ENCODE measurements at regions not wholly inside any gene's neighbourhood (a gene's known extent, or its start where the extent isn't known, plus 50 kb on each side); places are given as distances from the start of the nearest gene placed in this dataset.

- TF ChIP-seq, protein P1, sequence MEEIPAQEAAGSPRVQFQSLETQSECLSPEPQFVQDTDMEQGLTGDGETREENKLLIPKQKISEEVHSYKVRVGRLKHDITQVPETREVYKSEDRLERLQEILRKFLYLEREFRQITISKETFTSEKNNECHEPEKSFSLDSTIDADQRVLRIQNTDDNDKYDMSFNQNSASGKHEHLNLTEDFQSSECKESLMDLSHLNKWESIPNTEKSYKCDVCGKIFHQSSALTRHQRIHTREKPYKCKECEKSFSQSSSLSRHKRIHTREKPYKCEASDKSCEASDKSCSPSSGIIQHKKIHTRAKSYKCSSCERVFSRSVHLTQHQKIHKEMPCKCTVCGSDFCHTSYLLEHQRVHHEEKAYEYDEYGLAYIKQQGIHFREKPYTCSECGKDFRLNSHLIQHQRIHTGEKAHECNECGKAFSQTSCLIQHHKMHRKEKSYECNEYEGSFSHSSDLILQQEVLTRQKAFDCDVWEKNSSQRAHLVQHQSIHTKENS (CRISPR knock-in tag; IDR thresholded peaks at IDR 0.05), result no peak
Observed at GRCh38 chr12:75711271-75711670, 199.9 kb upstream of the KRR1 start (continued).

DNA sequence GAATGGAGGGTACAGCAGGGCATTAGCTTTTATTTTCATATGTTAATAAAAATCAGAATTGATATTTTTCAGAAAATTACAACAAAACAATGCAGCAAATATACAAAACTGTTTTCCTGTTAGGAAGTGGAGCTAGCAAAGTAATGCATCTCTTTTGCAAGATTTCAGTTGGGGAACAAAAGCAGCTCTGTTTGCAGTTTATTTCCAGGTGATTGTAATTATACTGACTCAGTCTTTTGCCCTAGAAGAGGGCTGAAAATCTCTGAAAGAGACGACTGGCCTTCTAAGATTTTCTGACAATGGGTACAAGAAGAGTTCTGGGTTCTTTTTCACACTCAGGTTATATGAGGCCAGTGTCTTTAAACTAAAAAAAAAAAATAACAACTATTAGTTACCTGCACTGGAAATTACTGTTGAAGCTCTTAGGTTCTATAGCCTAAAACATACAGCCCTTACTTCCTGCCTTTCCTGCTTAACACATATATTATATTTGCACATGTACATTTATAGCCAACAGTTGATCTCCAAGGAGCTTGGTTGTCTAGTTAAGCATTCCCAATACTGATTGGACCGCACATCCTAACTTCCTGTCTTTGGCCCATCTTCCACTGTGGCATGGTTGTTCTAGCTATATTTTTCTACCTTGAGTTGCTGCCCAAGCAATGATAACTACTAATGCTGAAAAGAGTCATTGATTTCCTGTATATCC is 199.1 kb upstream of the KRR1 start:
- ChIA-PET POLR2A (interaction anchor here (0.6 kb wide), 1 partner anchor 343 kb away, joined by 3 read pairs; no protein-coding TSS in a partner anchor), CTCF (ENCODE audit: low intra/inter-chr PET ratio) (no interaction called here)
- H2AFZ ChIP-seq (ENCODE audit: low read depth, low read length), result no peak overlapping the region; the same call in 1 of the 2 replicates
- FAIRE-seq (no peak), ATAC-seq (no peak), DNase-seq (ENCODE audit: extremely low read depth in 1 of 4, low spot score in 3 of 4) (no peak)
- H3K36me3 ChIP-seq (ENCODE audit: control insufficient read depth, insufficient read depth, low read length), result no peaks in the 10 kb centered on the region
- 17% methylated on average over 2 of the region's 2 CpGs for WGBS (ENCODE audit: insufficient coverage, low coverage, missing lambda C conversion rate)
- H3K9me3 ChIP-seq (replicated peaks; ENCODE audit: control insufficient read depth, insufficient read depth, low read depth, low read length), result no peaks in the 10 kb centered on the region
- no peak overlapping the region for H3K9ac ChIP-seq (ENCODE audit: insufficient read depth in 1 of 2, low read depth in 2 of 2, low read length in 2 of 2)
- H3K9me1 ChIP-seq (ENCODE audit: control insufficient read depth, insufficient read depth, low read length), result no peaks in the 10 kb centered on the region
- in situ Hi-C loops (cut with MboI) (no loop called here), intact Hi-C loops (cut with micrococcal nuclease) (no loop called here)
- no peak overlapping the region for H3K27ac ChIP-seq (ENCODE audit: extremely low read depth, low read depth, low read length)
- no peaks in the 10 kb centered on the region for H4K20me1 ChIP-seq (replicated peaks; ENCODE audit: control insufficient read depth, insufficient read depth, low read length)
- no TSS peak for BruUV-seq (replicated peaks)
- no peak overlapping the region for H3K4me3 ChIP-seq
- H3K79me2 ChIP-seq (ENCODE audit: control insufficient read depth, insufficient read depth, low read length), result no peaks in the 10 kb centered on the region
- H3K27me3 ChIP-seq (ENCODE audit: control insufficient read depth in 2 of 2, insufficient read depth in 2 of 2, low read length in 2 of 2), result no peaks in the 10 kb centered on the region
- H3K4me2 ChIP-seq (ENCODE audit: insufficient read depth, low read length), result no peak overlapping the region
- peaks cover 3 to 18% of the 10 kb centered on the region in 2 experiments; a peak in 4 of 5 replicates for H3K4me1 ChIP-seq (replicated peaks in 1 of 2; ENCODE audit: control insufficient read depth in 2 of 2, insufficient read depth in 2 of 2, low read length in 2 of 2)
- TF ChIP-seq SPI1 (IDR thresholded peaks at IDR 0.05; ENCODE audit: borderline replicate concordance, low read depth, low read length) (no peak), ZNF324 (CRISPR knock-in tag; IDR thresholded peaks at IDR 0.05) (no peak), SMARCC2 (IDR thresholded peaks at IDR 0.05; ENCODE audit: low read depth) (no peak), ZNF561 (CRISPR knock-in tag; conservative IDR thresholded peaks at IDR 0.05) (no peak), FOXA1 (IDR thresholded peaks at IDR 0.05; ENCODE audit: borderline replicate concordance) (no peak), FOXP1 (CRISPR knock-in tag; IDR thresholded peaks at IDR 0.05) (no peak), SAFB2 (IDR thresholded peaks at IDR 0.05; ENCODE audit: borderline replicate concordance, low read depth, low read length, severe bottlenecking) (no peak), KDM1A (IDR thresholded peaks at IDR 0.05) (no peak), ELF4 (CRISPR knock-in tag; IDR thresholded peaks at IDR 0.05) (no peak), XRCC3 (IDR thresholded peaks at IDR 0.05) (no peak), ZNF583 (CRISPR knock-in tag; IDR thresholded peaks at IDR 0.05) (no peak), NR2C1 (IDR thresholded peaks at IDR 0.05) (no peak), NR2C1 (tag; IDR thresholded peaks at IDR 0.05) (no peak), POLR3G (IDR thresholded peaks at IDR 0.05; ENCODE audit: extremely low read depth, insufficient read length, insufficient replicate concordance) (no peak), ZSCAN32 (CRISPR knock-in tag; IDR thresholded peaks at IDR 0.05) (no peak), ZNF3 (CRISPR knock-in tag; IDR thresholded peaks at IDR 0.05) (no peak), ZNF431 (CRISPR knock-in tag; IDR thresholded peaks at IDR 0.05) (no peak), MYC (IDR thresholded peaks at IDR 0.05; ENCODE audit: low read depth, low read length) (no peak), MYC (CRISPR knock-in tag; IDR thresholded peaks at IDR 0.05; ENCODE audit: borderline replicate concordance, low read depth) (no peak), CREB1 (IDR thresholded peaks at IDR 0.05) (no peak), CREB1 (CRISPR knock-in tag; IDR thresholded peaks at IDR 0.05) (no peak)
- TF ChIP-seq, protein P2, sequence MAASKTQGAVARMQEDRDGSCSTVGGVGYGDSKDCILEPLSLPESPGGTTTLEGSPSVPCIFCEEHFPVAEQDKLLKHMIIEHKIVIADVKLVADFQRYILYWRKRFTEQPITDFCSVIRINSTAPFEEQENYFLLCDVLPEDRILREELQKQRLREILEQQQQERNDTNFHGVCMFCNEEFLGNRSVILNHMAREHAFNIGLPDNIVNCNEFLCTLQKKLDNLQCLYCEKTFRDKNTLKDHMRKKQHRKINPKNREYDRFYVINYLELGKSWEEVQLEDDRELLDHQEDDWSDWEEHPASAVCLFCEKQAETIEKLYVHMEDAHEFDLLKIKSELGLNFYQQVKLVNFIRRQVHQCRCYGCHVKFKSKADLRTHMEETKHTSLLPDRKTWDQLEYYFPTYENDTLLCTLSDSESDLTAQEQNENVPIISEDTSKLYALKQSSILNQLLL (CRISPR knock-in tag; IDR thresholded peaks at IDR 0.05; ENCODE audit: borderline replicate concordance), result no peak
